ENCODE measurements at regions not wholly inside any gene's neighbourhood (a gene's known extent, or its start where the extent isn't known, plus 50 kb on each side); places are given as distances from the start of the nearest gene placed in this dataset.

DNA sequence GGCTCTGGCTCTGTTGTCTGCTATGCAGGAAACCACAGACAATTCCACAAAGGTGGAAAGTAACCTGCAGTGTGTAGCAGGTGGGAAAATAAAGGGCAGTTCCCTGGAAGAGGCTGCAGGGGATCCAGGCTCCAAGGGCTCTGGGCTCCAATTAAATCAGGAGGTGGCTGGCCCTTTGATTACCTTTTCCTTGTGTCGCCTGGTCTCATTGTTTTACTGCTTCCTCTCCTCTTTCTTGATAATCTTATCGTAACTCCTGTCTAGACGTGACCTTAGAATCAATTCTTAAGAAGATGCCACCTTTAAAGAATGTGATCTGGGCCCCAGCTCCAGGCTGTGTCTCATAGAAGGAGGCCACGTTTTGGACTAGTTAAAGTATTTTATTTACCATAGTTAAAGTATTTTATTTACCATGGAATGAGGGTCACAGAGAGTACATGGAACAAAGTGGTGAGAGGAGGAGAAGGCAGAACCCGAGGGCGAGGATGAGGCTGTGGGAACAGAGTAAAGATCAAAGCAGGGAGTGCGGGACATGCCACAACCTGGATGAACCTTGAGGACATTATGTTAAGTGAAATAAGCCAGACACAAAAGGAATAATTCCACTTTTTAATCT lies 237.5 kb upstream of the STT3B start:
- TF ChIP-seq, protein P1, sequence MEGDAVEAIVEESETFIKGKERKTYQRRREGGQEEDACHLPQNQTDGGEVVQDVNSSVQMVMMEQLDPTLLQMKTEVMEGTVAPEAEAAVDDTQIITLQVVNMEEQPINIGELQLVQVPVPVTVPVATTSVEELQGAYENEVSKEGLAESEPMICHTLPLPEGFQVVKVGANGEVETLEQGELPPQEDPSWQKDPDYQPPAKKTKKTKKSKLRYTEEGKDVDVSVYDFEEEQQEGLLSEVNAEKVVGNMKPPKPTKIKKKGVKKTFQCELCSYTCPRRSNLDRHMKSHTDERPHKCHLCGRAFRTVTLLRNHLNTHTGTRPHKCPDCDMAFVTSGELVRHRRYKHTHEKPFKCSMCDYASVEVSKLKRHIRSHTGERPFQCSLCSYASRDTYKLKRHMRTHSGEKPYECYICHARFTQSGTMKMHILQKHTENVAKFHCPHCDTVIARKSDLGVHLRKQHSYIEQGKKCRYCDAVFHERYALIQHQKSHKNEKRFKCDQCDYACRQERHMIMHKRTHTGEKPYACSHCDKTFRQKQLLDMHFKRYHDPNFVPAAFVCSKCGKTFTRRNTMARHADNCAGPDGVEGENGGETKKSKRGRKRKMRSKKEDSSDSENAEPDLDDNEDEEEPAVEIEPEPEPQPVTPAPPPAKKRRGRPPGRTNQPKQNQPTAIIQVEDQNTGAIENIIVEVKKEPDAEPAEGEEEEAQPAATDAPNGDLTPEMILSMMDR (IDR thresholded peaks at IDR 0.05; ENCODE audit: insufficient read depth, low read depth, low read length): no peak
- TF ChIP-seq EZH2 (IDR thresholded peaks at IDR 0.05; ENCODE audit: insufficient read depth, low read length): no peak
